ENCODE measurements at regions not wholly inside any gene's neighbourhood (a gene's known extent, or its start where the extent isn't known, plus 50 kb on each side); places are given as distances from the start of the nearest gene placed in this dataset.
"Not testable (repeated sequence)": the region's sequence is repeated elsewhere in the genome, so short reads cannot be mapped to it uniquely, and the experiment has no call there.

DNA sequence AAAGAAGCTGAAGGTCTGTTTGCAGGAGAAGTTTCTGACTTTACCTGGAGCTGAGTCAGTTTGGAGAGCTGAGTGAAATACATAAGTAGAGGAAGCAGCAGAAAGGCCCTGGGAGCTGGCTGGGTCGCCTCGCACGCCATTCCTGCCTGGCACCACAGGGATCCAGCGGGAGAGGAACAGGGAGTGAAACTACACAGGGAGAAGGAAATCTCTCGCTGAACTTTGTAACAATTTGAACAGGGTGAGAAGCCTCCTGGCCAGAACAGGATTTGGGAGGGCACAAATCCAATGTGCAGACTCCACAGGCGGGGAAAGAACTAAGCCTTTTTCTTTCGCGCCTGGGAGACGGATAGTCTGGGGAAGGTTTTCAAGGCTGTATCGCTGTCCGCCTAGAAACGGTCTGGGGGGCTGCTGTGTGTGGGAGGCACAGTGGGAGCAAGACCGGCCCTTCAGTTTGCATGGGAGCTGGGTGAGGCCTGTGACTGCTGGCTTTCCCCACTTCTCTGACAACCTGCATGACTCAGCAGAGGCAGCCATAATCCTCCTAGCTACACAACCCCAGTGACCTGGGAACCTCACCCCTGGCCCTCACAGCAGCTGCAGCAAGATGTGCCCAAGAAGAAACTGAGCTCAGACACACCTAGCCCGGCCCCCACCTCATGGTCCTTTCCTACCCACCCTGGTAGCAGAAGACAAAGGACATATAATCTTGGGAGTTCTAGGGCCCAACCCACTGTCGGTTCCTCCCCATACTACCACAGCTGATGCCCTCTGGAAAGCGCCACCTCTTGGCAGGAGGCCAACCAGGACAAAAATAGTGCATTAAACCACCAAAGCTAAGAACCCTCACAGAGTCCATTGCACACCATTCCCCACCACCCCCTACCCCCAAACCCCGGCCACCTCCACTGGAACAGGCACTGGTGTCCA, 778.6 kb downstream of the KCNJ2 start:
- TF ChIP-seq, protein P1, sequence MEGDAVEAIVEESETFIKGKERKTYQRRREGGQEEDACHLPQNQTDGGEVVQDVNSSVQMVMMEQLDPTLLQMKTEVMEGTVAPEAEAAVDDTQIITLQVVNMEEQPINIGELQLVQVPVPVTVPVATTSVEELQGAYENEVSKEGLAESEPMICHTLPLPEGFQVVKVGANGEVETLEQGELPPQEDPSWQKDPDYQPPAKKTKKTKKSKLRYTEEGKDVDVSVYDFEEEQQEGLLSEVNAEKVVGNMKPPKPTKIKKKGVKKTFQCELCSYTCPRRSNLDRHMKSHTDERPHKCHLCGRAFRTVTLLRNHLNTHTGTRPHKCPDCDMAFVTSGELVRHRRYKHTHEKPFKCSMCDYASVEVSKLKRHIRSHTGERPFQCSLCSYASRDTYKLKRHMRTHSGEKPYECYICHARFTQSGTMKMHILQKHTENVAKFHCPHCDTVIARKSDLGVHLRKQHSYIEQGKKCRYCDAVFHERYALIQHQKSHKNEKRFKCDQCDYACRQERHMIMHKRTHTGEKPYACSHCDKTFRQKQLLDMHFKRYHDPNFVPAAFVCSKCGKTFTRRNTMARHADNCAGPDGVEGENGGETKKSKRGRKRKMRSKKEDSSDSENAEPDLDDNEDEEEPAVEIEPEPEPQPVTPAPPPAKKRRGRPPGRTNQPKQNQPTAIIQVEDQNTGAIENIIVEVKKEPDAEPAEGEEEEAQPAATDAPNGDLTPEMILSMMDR (IDR thresholded peaks at IDR 0.05; ENCODE audit: control insufficient read depth, extremely low read depth, insufficient read depth), result no peak
- H3K4me3 ChIP-seq (ENCODE audit: low read depth, low read length), result no peak overlapping the region
- DNase-seq (ENCODE audit: low read depth), result no peak

- DNase-seq (ENCODE audit: low read depth); H3K4me3 ChIP-seq (ENCODE audit: low read depth, low read length): not testable (repeated sequence)
Observed at GRCh38 chr17:70953140-70953539, 783.8 kb downstream of the KCNJ2 start.

DNA sequence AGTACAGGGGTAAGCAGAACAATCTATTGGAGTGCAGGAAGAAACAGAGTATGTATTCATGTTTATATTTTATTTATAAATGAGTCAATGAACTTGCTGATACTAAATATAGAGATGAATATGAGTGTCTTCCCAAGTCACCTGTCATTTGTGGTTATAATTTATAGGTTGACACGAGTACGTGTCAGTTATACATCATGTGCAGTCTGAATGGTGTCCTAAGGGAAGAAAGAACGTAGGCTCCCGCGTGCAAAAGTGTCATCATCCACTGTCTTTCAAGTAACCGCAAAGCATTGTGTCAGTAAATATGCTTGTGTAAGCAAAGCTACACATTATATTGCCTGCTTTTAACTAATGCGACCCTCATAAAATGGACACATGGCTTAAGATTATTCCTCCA, 786.1 kb downstream of the KCNJ2 start:
- no peak overlapping the region for H3K4me3 ChIP-seq (ENCODE audit: low read depth, low read length)
- TF ChIP-seq, protein P1 (IDR thresholded peaks at IDR 0.05; ENCODE audit: control insufficient read depth, extremely low read depth, insufficient read depth), result no peak
- no peak for DNase-seq (ENCODE audit: low read depth)

DNA sequence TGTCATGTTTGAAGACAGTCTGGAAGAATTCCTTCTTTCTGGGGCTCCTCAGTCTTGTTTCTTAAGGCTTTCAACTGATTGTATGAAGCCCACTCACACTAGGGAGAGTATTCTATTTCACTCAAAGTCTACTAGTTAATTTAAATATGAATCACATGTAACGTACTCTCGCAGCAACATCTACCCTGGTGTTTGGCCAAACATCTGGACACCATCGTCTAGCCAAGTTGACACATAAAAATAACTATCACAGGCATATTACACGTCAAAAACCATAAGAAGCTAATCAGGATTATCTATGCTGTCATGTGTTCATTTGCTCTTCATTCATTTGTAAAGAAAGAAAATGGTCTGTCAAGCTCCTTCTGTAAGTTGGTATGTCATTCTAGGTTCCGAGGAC, 787.4 kb downstream of the KCNJ2 start:
- DNase-seq (ENCODE audit: low read depth), result no peak
- TF ChIP-seq, protein P1 (IDR thresholded peaks at IDR 0.05; ENCODE audit: control insufficient read depth, extremely low read depth, insufficient read depth), result no peak
- H3K4me3 ChIP-seq (ENCODE audit: low read depth, low read length), result no peak overlapping the region

GRCh38 chr17:70961341-70961740, 792.0 kb downstream of the KCNJ2 start:
- TF ChIP-seq, protein P1 (IDR thresholded peaks at IDR 0.05; ENCODE audit: control insufficient read depth, extremely low read depth, insufficient read depth), result no peak
- no peak for DNase-seq (ENCODE audit: low read depth)
- no peak overlapping the region for H3K4me3 ChIP-seq (ENCODE audit: low read depth, low read length)

GRCh38 chr17:70968302-70968701, 799.0 kb downstream of the KCNJ2 start:
- no peak for DNase-seq (ENCODE audit: low read depth)
- no peak overlapping the region for H3K4me3 ChIP-seq (ENCODE audit: low read depth, low read length)

DNA sequence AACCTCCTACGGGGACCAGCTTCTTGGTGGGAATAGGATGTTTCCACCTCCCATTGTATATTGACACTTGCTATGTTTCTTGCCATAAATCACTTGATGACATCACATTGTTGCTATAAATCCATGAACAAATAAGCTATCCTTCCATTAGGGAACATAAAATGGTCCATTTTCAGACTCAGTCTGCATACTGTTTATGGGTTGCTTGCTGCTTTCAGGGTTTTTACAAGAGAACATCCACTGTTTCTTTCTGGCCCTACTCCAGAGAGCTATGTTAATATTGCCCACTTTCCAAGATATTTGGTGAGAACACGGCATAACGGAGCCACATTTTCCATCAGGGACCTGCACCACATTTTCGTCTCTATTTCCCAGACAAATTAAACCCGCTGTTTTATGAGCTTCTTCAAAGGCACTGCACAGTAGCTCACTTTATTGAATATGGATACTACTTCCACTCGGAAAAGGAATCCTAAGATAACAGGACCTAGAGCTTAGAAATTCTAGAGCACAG, 800.2 kb downstream of the KCNJ2 start:
- TF ChIP-seq, protein P1 (IDR thresholded peaks at IDR 0.05; ENCODE audit: control insufficient read depth, extremely low read depth, insufficient read depth), result no peak
- DNase-seq (ENCODE audit: low read depth), result no peak
- H3K4me3 ChIP-seq (ENCODE audit: low read depth, low read length), result no peak overlapping the region

More at GRCh38 chr17:70968302-70968701, 799.0 kb downstream of the KCNJ2 start:
- TF ChIP-seq, protein P1 (IDR thresholded peaks at IDR 0.05; ENCODE audit: control insufficient read depth, extremely low read depth, insufficient read depth), result no peak

Measured in LNCaP clone FGC (cell line).